GM08714 (cell line): ENCODE measurements at regions not wholly inside any gene's neighbourhood (a gene's known extent, or its start where the extent isn't known, plus 50 kb on each side); places are given as distances from the start of the nearest gene placed in this dataset.

ENCODE experiments used
- H3K4me3 ChIP-seq: fragments of 200-500 bp; sonication (Bioruptor generic); 2 replicates; pipeline ENCODE4 v1.5.1; 2014; ENCODE audit warnings: mild to moderate bottlenecking, low read length, inconsistent platforms
- ZNF274 ChIP-seq: IDR thresholded peaks from 2 replicates; pipeline ENCODE4 v1.6.1; 2012; ENCODE audit warnings: mild to moderate bottlenecking, low read depth, low read length

DNA sequence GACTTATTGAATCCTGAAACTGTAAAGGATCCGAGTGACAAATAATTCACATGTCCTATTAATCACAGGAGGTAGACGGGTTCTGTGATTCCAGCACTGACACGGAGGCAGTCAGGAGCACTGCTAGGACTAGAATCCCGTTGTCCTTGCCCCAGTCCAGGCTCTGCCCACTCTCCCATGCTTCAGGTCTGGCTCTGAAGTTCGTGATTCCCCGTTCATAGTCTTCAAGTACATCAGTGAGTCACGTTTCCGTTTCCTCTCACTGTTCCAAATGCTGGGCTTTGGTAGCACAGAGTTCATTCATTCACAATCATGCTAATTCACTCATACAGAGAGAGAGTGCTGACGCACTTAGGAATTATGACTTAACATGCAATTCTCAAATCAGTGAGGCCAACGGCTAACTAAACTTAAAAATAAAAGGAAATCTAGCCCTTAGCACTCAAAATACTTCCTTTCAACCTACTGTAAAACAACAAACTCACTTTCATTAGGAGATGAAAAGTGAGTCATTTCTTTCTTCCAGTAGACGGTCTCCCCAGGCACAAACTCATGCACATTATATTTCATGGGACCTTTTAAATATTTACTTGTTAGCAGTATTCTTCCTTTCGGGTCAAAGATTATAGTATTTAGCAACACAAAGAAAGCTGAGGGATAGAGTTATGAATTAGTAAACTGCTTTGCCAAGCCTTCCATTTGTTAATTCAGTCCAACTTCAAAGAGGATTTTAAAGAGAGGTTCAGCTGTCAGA lies 94.0 kb upstream of the NHSL1 start:
- peak overlapping the region; percentile 51; the same call in 1 of the 2 replicates for H3K4me3 ChIP-seq
- no peak for TF ChIP-seq ZNF274

- no peak overlapping the region for H3K4me3 ChIP-seq
- TF ChIP-seq ZNF274 = no peak
These were observed 94.8 kb upstream of the NHSL1 start for GRCh38 chr6:138593909-138594757.

DNA sequence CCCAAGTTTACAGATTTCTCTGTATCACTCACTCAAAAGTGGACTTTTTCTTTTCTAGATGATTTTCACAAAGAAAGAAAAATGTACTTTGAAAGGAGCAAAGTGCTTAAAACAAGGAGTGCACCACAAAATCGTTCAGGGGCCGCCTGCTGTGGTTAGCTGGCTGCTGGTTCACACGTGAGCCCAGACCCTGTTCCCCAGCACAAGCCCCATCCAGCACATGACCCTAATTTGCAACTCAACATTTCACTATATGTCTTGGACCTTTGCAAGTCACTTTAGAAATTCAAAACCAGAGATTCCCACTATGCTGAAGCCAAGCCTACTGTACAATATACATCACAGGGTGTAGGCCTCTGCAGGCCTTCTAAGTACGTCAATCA lies 95.5 kb upstream of the NHSL1 start:
- no peak overlapping the region for H3K4me3 ChIP-seq
- TF ChIP-seq ZNF274 = no peak

- no peak overlapping the region for H3K4me3 ChIP-seq
- no peak for TF ChIP-seq ZNF274
These were observed 96.8 kb upstream of the NHSL1 start for GRCh38 chr6:138596126-138596525.

- H3K4me3 ChIP-seq = no peak overlapping the region
- no peak for TF ChIP-seq ZNF274
These were observed 97.3 kb upstream of the NHSL1 start for GRCh38 chr6:138596591-138596990.

DNA sequence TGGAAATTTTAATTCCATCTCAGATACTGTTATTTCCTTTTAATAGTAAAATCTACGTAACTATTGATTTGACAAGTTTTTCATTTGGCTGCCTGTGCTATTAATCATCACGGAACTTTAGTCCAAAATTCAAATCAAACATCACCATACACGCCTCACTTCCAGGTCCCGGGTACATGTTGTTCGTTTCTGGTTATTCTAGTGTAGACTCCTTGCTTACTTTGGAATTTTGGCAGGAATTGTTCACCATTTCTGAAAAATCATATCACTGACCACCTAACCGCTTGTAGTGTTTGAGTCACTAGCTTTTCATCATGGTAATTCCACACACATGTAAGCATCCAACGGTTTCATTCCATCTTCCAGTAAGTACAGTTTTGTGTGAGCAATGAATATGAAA lies 98.0 kb upstream of the NHSL1 start:
- TF ChIP-seq ZNF274 = no peak
- no peak overlapping the region for H3K4me3 ChIP-seq

DNA sequence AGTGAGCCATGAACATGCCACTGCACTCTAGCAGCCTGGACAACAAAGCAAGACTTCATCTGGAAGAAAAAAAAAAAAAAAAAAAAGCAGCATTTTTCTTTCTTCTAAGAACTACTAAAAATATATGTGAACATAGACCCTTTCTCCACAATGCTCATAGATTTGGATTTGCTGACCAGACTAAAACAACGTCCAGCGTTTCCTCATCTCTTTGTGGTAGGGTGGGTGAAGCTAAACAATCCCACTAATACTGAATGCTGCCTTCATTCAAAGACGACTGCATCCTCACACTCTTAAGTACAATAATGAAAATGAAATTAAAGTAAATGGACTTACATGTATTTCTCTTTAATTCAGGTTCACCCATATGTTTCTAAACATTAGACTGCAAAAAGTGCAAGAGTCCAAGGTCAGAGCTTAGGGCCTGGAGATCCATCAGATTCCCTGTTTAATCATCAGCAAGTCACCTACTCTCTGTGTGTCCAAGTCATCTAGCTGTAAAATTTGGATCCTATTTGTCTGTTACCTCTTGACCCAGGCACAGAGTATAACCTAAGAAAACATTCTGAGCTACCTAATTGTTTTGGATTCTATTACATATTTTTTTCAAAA lies 99.4 kb upstream of the NHSL1 start:
- H3K4me3 ChIP-seq = no peak overlapping the region
- no peak for TF ChIP-seq ZNF274

- no peak for TF ChIP-seq ZNF274
- no peak overlapping the region for H3K4me3 ChIP-seq
These were observed 101.0 kb upstream of the NHSL1 start for GRCh38 chr6:138600261-138600660.

GRCh38 chr6:138600726-138601125 lies 101.4 kb upstream of the NHSL1 start:
- H3K4me3 ChIP-seq = no peak overlapping the region
- TF ChIP-seq ZNF274 = no peak

DNA sequence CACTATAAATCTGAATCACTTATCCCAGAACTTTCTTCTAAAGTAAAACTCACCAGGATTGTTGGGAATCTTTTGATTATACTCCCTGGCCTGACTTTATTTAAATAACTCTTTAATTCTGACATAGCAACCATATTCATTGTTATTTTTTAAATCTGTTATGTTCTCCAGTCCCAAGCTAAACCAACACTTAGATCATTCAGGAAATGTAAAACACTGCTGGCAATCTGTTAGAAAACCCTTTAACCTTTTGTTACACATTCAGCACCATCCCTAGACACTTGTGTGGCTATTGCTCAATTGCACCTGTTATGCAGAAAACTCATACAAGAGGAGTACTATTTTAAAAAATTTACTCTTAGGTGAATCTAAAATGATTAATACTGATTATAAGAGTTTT lies 101.8 kb upstream of the NHSL1 start:
- no peak for TF ChIP-seq ZNF274
- H3K4me3 ChIP-seq = no peak overlapping the region

- no peak overlapping the region for H3K4me3 ChIP-seq
- TF ChIP-seq ZNF274 = no peak
These were observed 106.7 kb upstream of the NHSL1 start for GRCh38 chr6:138605958-138606357.

DNA sequence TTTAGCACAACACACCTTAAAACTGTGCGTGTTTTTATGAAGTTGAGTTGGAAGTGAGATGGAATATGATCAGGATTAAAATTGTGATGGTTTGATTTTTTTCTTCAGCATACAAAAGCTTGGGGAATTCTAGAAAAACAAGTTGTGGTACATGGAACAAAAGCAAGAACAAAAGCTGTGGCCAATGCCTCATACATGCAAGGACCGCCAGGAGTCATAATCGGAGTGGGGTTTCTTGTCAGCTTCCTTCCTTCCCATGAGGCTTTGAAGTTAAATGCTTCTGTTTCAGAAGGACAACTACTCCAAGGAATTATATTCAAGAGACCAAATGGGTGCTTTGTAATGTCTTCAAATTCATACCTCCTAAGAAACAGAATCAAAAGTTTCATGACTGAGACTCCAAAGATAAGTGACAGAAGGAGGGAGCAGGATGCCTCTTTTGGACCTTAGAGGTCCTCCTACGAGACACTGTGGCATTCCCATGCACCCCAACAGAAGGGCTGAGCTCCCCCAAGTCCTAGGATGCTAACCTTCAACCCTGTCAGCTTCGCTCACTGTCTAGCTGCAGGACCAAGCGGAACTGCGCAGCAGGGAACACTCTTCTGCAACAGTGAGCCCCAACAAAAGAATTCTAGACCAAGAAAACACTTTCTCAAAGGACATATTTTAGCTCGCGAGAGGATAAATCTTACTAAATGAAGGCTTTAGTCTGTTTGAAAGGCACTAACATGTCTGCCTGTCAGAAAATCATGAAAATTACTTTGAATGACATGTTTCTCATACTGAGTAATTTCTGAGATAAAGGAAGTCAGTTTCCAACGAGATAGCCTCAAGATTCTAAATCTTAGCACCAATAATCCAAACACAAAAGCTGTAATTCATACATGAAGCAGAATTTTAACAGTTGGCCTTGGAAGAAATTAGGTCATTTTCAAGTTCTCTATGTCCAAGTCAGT lies 108.5 kb upstream of the NHSL1 start:
- no peak overlapping the region for H3K4me3 ChIP-seq
- no peak for TF ChIP-seq ZNF274

DNA sequence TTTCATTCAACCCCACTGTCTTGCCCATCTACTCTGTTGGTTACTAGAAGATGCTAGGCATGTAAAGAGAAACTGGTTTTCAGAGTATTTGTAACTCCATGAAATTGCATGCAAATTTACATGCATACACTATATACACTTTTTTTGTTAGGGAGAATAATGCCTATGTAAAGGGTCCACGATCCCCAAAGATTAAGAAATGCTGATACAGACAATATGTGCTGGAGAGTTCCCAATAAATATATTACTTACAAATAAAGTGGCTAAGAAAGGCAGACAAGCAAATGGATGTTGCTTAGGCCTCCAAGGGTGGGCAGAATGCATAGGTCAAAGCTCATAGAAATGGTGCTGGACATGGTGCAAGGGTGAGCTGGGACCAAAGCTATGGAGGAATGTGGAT lies 109.6 kb upstream of the NHSL1 start:
- H3K4me3 ChIP-seq = no peak overlapping the region
- TF ChIP-seq ZNF274 = no peak
